Mucosa of rectum (tissue), 2 donors: ENCODE measurements at regions not wholly inside any gene's neighbourhood (a gene's known extent, or its start where the extent isn't known, plus 50 kb on each side); places are given as distances from the start of the nearest gene placed in this dataset.

ENCODE experiments used
- H3K27ac ChIP-seq, 2 donors: one replicate each; pipeline ENCODE4 v1.7.0; 2013; ENCODE audit warnings: inconsistent platforms in 2 of 2, low read depth in 2 of 2, low read length in 2 of 2
- H3K27me3 ChIP-seq, 2 donors: one replicate each; pipeline ENCODE4 v1.7.0; 2013; ENCODE audit warnings: low read length in 2 of 2; ENCODE audit not compliant: control insufficient read depth in 2 of 2, insufficient read depth in 2 of 2
- H3K36me3 ChIP-seq, 2 donors: one replicate each; pipeline ENCODE4 v1.7.0; 2013; ENCODE audit warnings: low read length in 2 of 2; ENCODE audit not compliant: control insufficient read depth in 2 of 2, insufficient read depth in 2 of 2
- H3K4me1 ChIP-seq, 2 donors: one replicate each; pipeline ENCODE4 v1.7.0; 2013; ENCODE audit warnings: low read length in 2 of 2, mild to moderate bottlenecking in 1 of 2; ENCODE audit not compliant: control insufficient read depth in 2 of 2, insufficient read depth in 2 of 2
- H3K4me3 ChIP-seq, 2 donors: one replicate each; pipeline ENCODE4 v1.7.0; 2013; ENCODE audit warnings: low read length in 2 of 2
- H3K9ac ChIP-seq, 2 donors: one replicate each; pipeline ENCODE4 v1.7.0; 2013; ENCODE audit warnings: low read length in 2 of 2, low read depth in 1 of 2, mild to moderate bottlenecking in 1 of 2
- H3K9me3 ChIP-seq, 2 donors: one replicate each; pipeline ENCODE4 v1.7.0; 2013; ENCODE audit warnings: low read length in 2 of 2; ENCODE audit not compliant: control insufficient read depth in 2 of 2
- donor health status: healthy.
- donor health status: Normal muscosa, but diverticular disease.

- Histone ChIP-seq H3K4me3 (no peak overlapping the region), H3K9ac (no peak overlapping the region), H3K9me3 (no peaks in the 10 kb centered on the region), H3K27ac (no peak overlapping the region), H3K27me3 (no peaks in the 10 kb centered on the region), H3K36me3 (no peaks in the 10 kb centered on the region), H3K4me1 (no peaks in the 10 kb centered on the region)
These were observed 173.6 kb downstream of the IRF8 start for GRCh38 chr16:86072328-86073102.

GRCh38 chr16:86073103-86073625, 174.2 kb downstream of the IRF8 start:
- Histone ChIP-seq H3K27me3 (no peaks in the 10 kb centered on the region), H3K27ac (no peak overlapping the region), H3K4me3 (no peak overlapping the region), H3K36me3 (no peaks in the 10 kb centered on the region), H3K4me1 (no peaks in the 10 kb centered on the region), H3K9me3 (no peaks in the 10 kb centered on the region), H3K9ac (no peak overlapping the region)

- Histone ChIP-seq H3K27me3 (peaks cover 0 to 3% of the 10 kb centered on the region in 2 donors), H3K9ac (peak overlapping the region in 1 of 2 donors; percentile 8), H3K27ac (peak overlapping the region in 1 of 2 donors; percentile 32), H3K36me3 (no peaks in the 10 kb centered on the region), H3K4me3 (no peak overlapping the region), H3K9me3 (no peaks in the 10 kb centered on the region), H3K4me1 (no peaks in the 10 kb centered on the region)
These were observed 175.0 kb downstream of the IRF8 start for GRCh38 chr16:86073763-86074493.

- Histone ChIP-seq H3K9ac (no peak overlapping the region), H3K4me3 (no peak overlapping the region), H3K9me3 (no peaks in the 10 kb centered on the region)
These were observed 175.9 kb downstream of the IRF8 start for GRCh38 chr16:86074651-86075487.

GRCh38 chr16:86075488-86075785, 176.5 kb downstream of the IRF8 start:
- no peak overlapping the region for H3K4me3 ChIP-seq
- H3K36me3 ChIP-seq, result no peaks in the 10 kb centered on the region
- H3K4me1 ChIP-seq, result no peaks in the 10 kb centered on the region
- H3K9ac ChIP-seq, result no peak overlapping the region
- H3K27ac ChIP-seq, result peak overlapping the region in 1 of 2 donors; percentile 45
- peaks cover 0 to 4% of the 10 kb centered on the region in 2 donors for H3K27me3 ChIP-seq
- no peaks in the 10 kb centered on the region for H3K9me3 ChIP-seq

More at GRCh38 chr16:86074651-86075487, 175.9 kb downstream of the IRF8 start:
- peaks cover 0 to 3% of the 10 kb centered on the region in 2 donors for H3K27me3 ChIP-seq
- H3K4me1 ChIP-seq, result no peaks in the 10 kb centered on the region
- H3K27ac ChIP-seq, result peak overlapping the region; percentile 32 to 45
- H3K36me3 ChIP-seq, result no peaks in the 10 kb centered on the region

GRCh38 chr16:86075839-86076440, 177.0 kb downstream of the IRF8 start:
- H3K4me3 ChIP-seq, result no peak overlapping the region
- H3K27ac ChIP-seq, result no peak overlapping the region
- peaks cover 0 to 5% of the 10 kb centered on the region in 2 donors for H3K27me3 ChIP-seq

GRCh38 chr16:86076606-86077005, 177.6 kb downstream of the IRF8 start:
- H3K27ac ChIP-seq, result no peak overlapping the region
- peaks cover 0 to 5% of the 10 kb centered on the region in 2 donors for H3K27me3 ChIP-seq
- H3K4me1 ChIP-seq, result no peaks in the 10 kb centered on the region
- no peak overlapping the region for H3K9ac ChIP-seq
- no peak overlapping the region for H3K4me3 ChIP-seq
- H3K36me3 ChIP-seq, result no peaks in the 10 kb centered on the region
- no peaks in the 10 kb centered on the region for H3K9me3 ChIP-seq

More at GRCh38 chr16:86075839-86076440, 177.0 kb downstream of the IRF8 start:
- Histone ChIP-seq H3K9me3 (no peaks in the 10 kb centered on the region), H3K36me3 (no peaks in the 10 kb centered on the region), H3K9ac (no peak overlapping the region), H3K4me1 (no peaks in the 10 kb centered on the region)

GRCh38 chr16:86077243-86077940, 178.4 kb downstream of the IRF8 start:
- H3K9me3 ChIP-seq, result no peaks in the 10 kb centered on the region
- H3K4me3 ChIP-seq, result no peak overlapping the region
- no peaks in the 10 kb centered on the region for H3K4me1 ChIP-seq
- no peaks in the 10 kb centered on the region for H3K36me3 ChIP-seq
- H3K27me3 ChIP-seq, result peaks cover 0 to 5% of the 10 kb centered on the region in 2 donors
- no peak overlapping the region for H3K9ac ChIP-seq
- H3K27ac ChIP-seq, result peak overlapping the region; percentile 11 to 41

GRCh38 chr16:86078121-86078600, 179.2 kb downstream of the IRF8 start:
- H3K36me3 ChIP-seq, result no peaks in the 10 kb centered on the region
- peaks cover 2 to 5% of the 10 kb centered on the region in 2 donors for H3K27me3 ChIP-seq
- peak overlapping the region; percentile 11 to 41 for H3K27ac ChIP-seq
- H3K9ac ChIP-seq, result no peak overlapping the region
- no peak overlapping the region for H3K4me3 ChIP-seq
- no peaks in the 10 kb centered on the region for H3K4me1 ChIP-seq
- no peaks in the 10 kb centered on the region for H3K9me3 ChIP-seq
